K562 (cell line): ENCODE measurements at regions not wholly inside any gene's neighbourhood (a gene's known extent, or its start where the extent isn't known, plus 50 kb on each side); places are given as distances from the start of the nearest gene placed in this dataset.

Source experiments
- ATAC-seq: fragments of 200-7000 bp; cut with Tn5 transposase; 3 replicates; pipeline ENCODE4 v1.9.1; 2020; ENCODE audit warnings: moderate library complexity
- BruUV-seq: library from RNA; stranded (reverse); fragments of 400-500 nt; replicated peaks from 2 replicates; lab custom pipeline; 2021; lab: Mats Ljungman, UMichigan
- CTCF ChIA-PET: fragments of 300-600 bp; formaldehyde crosslinking; extraction: SDS; loops from one replicate; lab custom pipeline; 2021; ENCODE audit warnings: low intra/inter-chr PET ratio; lab: Yijun Ruan, JAX
- POLR2A ChIA-PET: fragments of 300-600, 350-650 bp; sonication (Branson Sonifier 250); formaldehyde crosslinking; extraction: SDS; loops from one replicate; lab custom pipeline; 2021; ENCODE audit warnings: antibody characterized with exemption, inconsistent platforms; lab: Yijun Ruan, JAX
- DNase-seq, 4 experiments: peaks; one replicate each; pipeline versions ENCODE4 v3.0.0 to v3.0.0-alpha.2; 2011 to 2018; ENCODE audit warnings: low spot score in 3 of 4, mixed read lengths in 3 of 4; ENCODE audit errors: extremely low read depth in 1 of 4
- FAIRE-seq: peaks from 2 replicates; lab custom pipeline; 2011; peaks lifted over from hg19 to GRCh38; lab: Jason Lieb, UNC
- H2AFZ ChIP-seq: 2 replicates; pipeline ENCODE4 v1.6.0; 2011; ENCODE audit warnings: low read depth, low read length, control low read depth, inconsistent platforms
- H3K27ac ChIP-seq: fragments of 200-600 bp; 3 replicates; pipeline ENCODE4 v1.8.0; 2011; ENCODE audit warnings: low read depth, mild to moderate bottlenecking, control low read depth, inconsistent platforms, low read length, moderate library complexity, mixed read lengths; ENCODE audit errors: extremely low read depth
- H3K27me3 ChIP-seq, 2 experiments: fragments of 300-600 bp in 1 of 2; 2 replicates in 1 of 2; 3 replicates in 1 of 2; pipeline versions ENCODE4 v1.6.0 to v1.8.0; 2011; ENCODE audit warnings: inconsistent platforms in 2 of 2, low read length in 2 of 2, mild to moderate bottlenecking in 1 of 2, mixed read lengths in 1 of 2, moderate library complexity in 1 of 2; ENCODE audit not compliant: control insufficient read depth in 2 of 2, insufficient read depth in 2 of 2
- H3K36me3 ChIP-seq: fragments of 300-600 bp; 3 replicates; pipeline ENCODE4 v1.8.0; 2011; ENCODE audit warnings: mild to moderate bottlenecking, low read length, inconsistent platforms; ENCODE audit not compliant: control insufficient read depth, insufficient read depth
- H3K4me1 ChIP-seq, 2 experiments: fragments of 200-600 bp in 1 of 2; replicated peaks in 1 of 2; 2 replicates in 1 of 2; 3 replicates in 1 of 2; pipeline versions ENCODE4 v1.5.1 to v1.8.0; 2011; ENCODE audit warnings: inconsistent platforms in 2 of 2, low read length in 2 of 2, mild to moderate bottlenecking in 1 of 2, mixed read lengths in 1 of 2, moderate library complexity in 1 of 2; ENCODE audit not compliant: control insufficient read depth in 2 of 2, insufficient read depth in 2 of 2
- H3K4me2 ChIP-seq: 2 replicates; pipeline ENCODE4 v1.6.1; 2011; ENCODE audit warnings: low read length, control low read depth, inconsistent platforms, mixed read lengths; ENCODE audit not compliant: insufficient read depth
- H3K4me3 ChIP-seq: fragments of 200-600 bp; sonication (generic), shearing (Covaris generic); 2 replicates; pipeline ENCODE4 v1.5.1; 2016; ENCODE audit warnings: control low read depth, inconsistent platforms
- H3K79me2 ChIP-seq: fragments of 200-600 bp; 3 replicates; pipeline ENCODE4 v1.8.0; 2011; ENCODE audit warnings: low read length, inconsistent platforms; ENCODE audit not compliant: control insufficient read depth, insufficient read depth
- H3K9ac ChIP-seq, 2 experiments: 2 replicates each; pipeline versions ENCODE4 v1.6.0 to v1.6.1; 2011; ENCODE audit warnings: low read depth in 2 of 2, low read length in 2 of 2, control low read depth in 1 of 2, inconsistent platforms in 1 of 2, mild to moderate bottlenecking in 1 of 2, mixed read lengths in 1 of 2; ENCODE audit not compliant: insufficient read depth in 1 of 2
- H3K9me1 ChIP-seq: one replicate; pipeline ENCODE4 v1.6.0; 2011; ENCODE audit warnings: inconsistent platforms, mild to moderate bottlenecking, low read length, moderate library complexity; ENCODE audit not compliant: control insufficient read depth, insufficient read depth
- H3K9me3 ChIP-seq: replicated peaks from 2 replicates; pipeline ENCODE4 v1.5.1; 2011; ENCODE audit warnings: low read depth, low read length, inconsistent platforms; ENCODE audit not compliant: control insufficient read depth, insufficient read depth
- H4K20me1 ChIP-seq: replicated peaks from 2 replicates; pipeline ENCODE4 v1.6.1; 2011; ENCODE audit warnings: low read length, inconsistent platforms, mixed read lengths; ENCODE audit not compliant: control insufficient read depth, insufficient read depth
- CBX8 ChIP-seq: fragments of 200-600 bp; sonication (generic); IDR thresholded peaks from 2 replicates; pipeline ENCODE4 v1.6.1; 2012; ENCODE audit warnings: borderline replicate concordance, mixed run types, low read depth, mild to moderate bottlenecking, moderate library complexity, mixed read lengths, low read length, control low read depth, inconsistent platforms; ENCODE audit not compliant: poor library complexity, severe bottlenecking; ENCODE audit errors: extremely low read depth
- CEBPG ChIP-seq, 3 experiments: fragments of 200-800 bp in 1 of 3; sonication (Bioruptor generic) in 1 of 3; sonication (generic) in 1 of 3; formaldehyde crosslinking in 1 of 3; IDR thresholded peaks in 2 of 3; conservative IDR thresholded peaks in 1 of 3; 2 replicates each; pipeline versions ENCODE4 v1.6.1 to v1.8.0; 2016 to 2022; ENCODE audit warnings: missing compliant biosample characterization in 2 of 3, missing genetic modification characterization in 2 of 3, mild to moderate bottlenecking in 1 of 3, missing genetic modification reagents in 1 of 3
- GATA2 ChIP-seq: sonication (generic); formaldehyde crosslinking; IDR thresholded peaks from 2 replicates; pipeline ENCODE4 v1.4.0; 2020; ENCODE audit warnings: mild to moderate bottlenecking, missing genetic modification reagents
- HLTF ChIP-seq: fragments of 450-650 bp; IDR thresholded peaks from 2 replicates; pipeline ENCODE4 v1.6.1; 2016
- HNRNPK ChIP-seq: fragments of 200-400 bp; formaldehyde crosslinking; IDR thresholded peaks from one replicate; pipeline ENCODE4 v1.6.1; 2018; ENCODE audit warnings: mild to moderate bottlenecking, low read depth, low read length; ENCODE audit not compliant: poor library complexity, severe bottlenecking
- MCM7 ChIP-seq, 2 experiments: fragments of 450-650 bp; IDR thresholded peaks; 2 replicates each; pipeline ENCODE4 v1.6.1; 2016 to 2018
- PHB ChIP-seq: fragments of 250-450 bp; sonication (Bioruptor Pico); IDR thresholded peaks from 2 replicates; pipeline ENCODE4 v1.5.0; 2021
- TAF15 ChIP-seq: fragments of 200-400 bp; formaldehyde crosslinking; IDR thresholded peaks from 2 replicates; pipeline ENCODE4 v1.6.1; 2017; ENCODE audit warnings: mild to moderate bottlenecking, low read depth, low read length, moderate library complexity
- ZZZ3 ChIP-seq: fragments of 450-650 bp; IDR thresholded peaks from 2 replicates; pipeline ENCODE4 v1.6.1; 2016; ENCODE audit warnings: antibody characterized with exemption, mild to moderate bottlenecking, moderate library complexity
- WGBS: fragments of 100-300 bp; shearing (Covaris generic); methylation state at CpG from one replicate; pipeline ENCODE4 v1.1.6; 2016; ENCODE audit warnings: low coverage, mixed read lengths; ENCODE audit not compliant: insufficient coverage; ENCODE audit errors: missing lambda C conversion rate; 5-methylcytosine and 5-hydroxymethylcytosine counted together
- in situ Hi-C: fragments of 300-500 bp; cut with MboI; formaldehyde crosslinking; loops from 4 replicates; pipeline ENCODE4 v1.15.0; 2018; ENCODE audit warnings: inconsistent platforms, mixed read lengths
- intact Hi-C: fragments of 100-400 bp; cut with micrococcal nuclease; formaldehyde crosslinking; loops from 2 replicates; pipeline ENCODE4 v1.14.2; 2022
- TF ChIP-seq, protein P1 (sequence below): fragments of 150-350 bp; IDR thresholded peaks from 2 replicates; pipeline ENCODE4 v1.6.1; 2014; ENCODE audit warnings: low read depth, mild to moderate bottlenecking, low read length, borderline replicate concordance
- TF ChIP-seq, protein P2 (sequence below): sonication (generic); formaldehyde crosslinking; IDR thresholded peaks from 2 replicates; pipeline ENCODE4 v1.8.1; 2022; ENCODE audit warnings: missing genetic modification reagents
- TF ChIP-seq, protein P3 (sequence below): fragments of 250-450 bp; sonication (Bioruptor Pico); IDR thresholded peaks from 2 replicates; pipeline ENCODE4 v1.9.0; 2021; ENCODE audit warnings: mild to moderate bottlenecking, inconsistent platforms
- TF ChIP-seq, protein P4 (sequence below): fragments of 450-650 bp; IDR thresholded peaks from 2 replicates; pipeline ENCODE4 v1.6.1; 2016; ENCODE audit warnings: mild to moderate bottlenecking

DNA sequence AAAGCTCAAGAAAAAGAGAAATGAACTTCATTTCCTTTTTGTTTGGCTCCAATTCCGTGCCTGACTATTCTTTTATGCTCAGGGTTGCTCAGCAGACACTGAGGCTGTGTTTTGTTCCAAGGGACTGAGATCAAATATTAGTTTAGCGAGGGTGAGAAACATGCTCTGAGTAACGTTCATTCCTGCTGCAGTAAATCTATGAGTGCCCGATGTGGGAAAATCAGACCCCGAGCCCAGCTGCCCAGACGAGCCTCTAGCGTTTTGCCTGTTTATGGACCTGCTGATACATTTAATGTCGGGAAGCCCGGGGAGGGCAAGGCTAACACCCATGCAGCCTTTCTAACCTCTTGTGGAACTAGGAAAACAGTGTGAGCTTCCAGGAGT, 119.2 kb downstream of the VAPA start:
- in situ Hi-C loops, result no loop called here
- no peak for FAIRE-seq
- H3K4me1 ChIP-seq, result peaks cover 0 to 11% of the 10 kb centered on the region in 2 experiments; a peak in 1 of 5 replicates
- TF ChIP-seq GATA2 (CRISPR knock-in tag), result no peak
- no peak for TF ChIP-seq TAF15
- TF ChIP-seq CBX8, result no peak
- TF ChIP-seq PHB (CRISPR knock-in tag), result no peak
- TF ChIP-seq HNRNPK, result no peak
- TF ChIP-seq MCM7 (IDR thresholded peaks at IDR 0.05), result no peak
- TF ChIP-seq, protein P1, sequence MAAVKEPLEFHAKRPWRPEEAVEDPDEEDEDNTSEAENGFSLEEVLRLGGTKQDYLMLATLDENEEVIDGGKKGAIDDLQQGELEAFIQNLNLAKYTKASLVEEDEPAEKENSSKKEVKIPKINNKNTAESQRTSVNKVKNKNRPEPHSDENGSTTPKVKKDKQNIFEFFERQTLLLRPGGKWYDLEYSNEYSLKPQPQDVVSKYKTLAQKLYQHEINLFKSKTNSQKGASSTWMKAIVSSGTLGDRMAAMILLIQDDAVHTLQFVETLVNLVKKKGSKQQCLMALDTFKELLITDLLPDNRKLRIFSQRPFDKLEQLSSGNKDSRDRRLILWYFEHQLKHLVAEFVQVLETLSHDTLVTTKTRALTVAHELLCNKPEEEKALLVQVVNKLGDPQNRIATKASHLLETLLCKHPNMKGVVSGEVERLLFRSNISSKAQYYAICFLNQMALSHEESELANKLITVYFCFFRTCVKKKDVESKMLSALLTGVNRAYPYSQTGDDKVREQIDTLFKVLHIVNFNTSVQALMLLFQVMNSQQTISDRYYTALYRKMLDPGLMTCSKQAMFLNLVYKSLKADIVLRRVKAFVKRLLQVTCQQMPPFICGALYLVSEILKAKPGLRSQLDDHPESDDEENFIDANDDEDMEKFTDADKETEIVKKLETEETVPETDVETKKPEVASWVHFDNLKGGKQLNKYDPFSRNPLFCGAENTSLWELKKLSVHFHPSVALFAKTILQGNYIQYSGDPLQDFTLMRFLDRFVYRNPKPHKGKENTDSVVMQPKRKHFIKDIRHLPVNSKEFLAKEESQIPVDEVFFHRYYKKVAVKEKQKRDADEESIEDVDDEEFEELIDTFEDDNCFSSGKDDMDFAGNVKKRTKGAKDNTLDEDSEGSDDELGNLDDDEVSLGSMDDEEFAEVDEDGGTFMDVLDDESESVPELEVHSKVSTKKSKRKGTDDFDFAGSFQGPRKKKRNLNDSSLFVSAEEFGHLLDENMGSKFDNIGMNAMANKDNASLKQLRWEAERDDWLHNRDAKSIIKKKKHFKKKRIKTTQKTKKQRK, result no peak
- TF ChIP-seq CEBPG (CRISPR knock-in tag; IDR thresholded peaks at IDR 0.05), result no peak
- no peak for TF ChIP-seq CEBPG (tag; conservative IDR thresholded peaks at IDR 0.05 in 1 of 2, IDR thresholded peaks at IDR 0.05 in 1 of 2)
- TF ChIP-seq, protein P2, sequence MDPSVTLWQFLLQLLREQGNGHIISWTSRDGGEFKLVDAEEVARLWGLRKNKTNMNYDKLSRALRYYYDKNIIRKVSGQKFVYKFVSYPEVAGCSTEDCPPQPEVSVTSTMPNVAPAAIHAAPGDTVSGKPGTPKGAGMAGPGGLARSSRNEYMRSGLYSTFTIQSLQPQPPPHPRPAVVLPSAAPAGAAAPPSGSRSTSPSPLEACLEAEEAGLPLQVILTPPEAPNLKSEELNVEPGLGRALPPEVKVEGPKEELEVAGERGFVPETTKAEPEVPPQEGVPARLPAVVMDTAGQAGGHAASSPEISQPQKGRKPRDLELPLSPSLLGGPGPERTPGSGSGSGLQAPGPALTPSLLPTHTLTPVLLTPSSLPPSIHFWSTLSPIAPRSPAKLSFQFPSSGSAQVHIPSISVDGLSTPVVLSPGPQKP, result no peak
- no peak for TF ChIP-seq ZZZ3
- no peak for TF ChIP-seq HLTF
- TF ChIP-seq, protein P3, sequence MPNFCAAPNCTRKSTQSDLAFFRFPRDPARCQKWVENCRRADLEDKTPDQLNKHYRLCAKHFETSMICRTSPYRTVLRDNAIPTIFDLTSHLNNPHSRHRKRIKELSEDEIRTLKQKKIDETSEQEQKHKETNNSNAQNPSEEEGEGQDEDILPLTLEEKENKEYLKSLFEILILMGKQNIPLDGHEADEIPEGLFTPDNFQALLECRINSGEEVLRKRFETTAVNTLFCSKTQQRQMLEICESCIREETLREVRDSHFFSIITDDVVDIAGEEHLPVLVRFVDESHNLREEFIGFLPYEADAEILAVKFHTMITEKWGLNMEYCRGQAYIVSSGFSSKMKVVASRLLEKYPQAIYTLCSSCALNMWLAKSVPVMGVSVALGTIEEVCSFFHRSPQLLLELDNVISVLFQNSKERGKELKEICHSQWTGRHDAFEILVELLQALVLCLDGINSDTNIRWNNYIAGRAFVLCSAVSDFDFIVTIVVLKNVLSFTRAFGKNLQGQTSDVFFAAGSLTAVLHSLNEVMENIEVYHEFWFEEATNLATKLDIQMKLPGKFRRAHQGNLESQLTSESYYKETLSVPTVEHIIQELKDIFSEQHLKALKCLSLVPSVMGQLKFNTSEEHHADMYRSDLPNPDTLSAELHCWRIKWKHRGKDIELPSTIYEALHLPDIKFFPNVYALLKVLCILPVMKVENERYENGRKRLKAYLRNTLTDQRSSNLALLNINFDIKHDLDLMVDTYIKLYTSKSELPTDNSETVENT (CRISPR knock-in tag), result no peak
- TF ChIP-seq, protein P4, sequence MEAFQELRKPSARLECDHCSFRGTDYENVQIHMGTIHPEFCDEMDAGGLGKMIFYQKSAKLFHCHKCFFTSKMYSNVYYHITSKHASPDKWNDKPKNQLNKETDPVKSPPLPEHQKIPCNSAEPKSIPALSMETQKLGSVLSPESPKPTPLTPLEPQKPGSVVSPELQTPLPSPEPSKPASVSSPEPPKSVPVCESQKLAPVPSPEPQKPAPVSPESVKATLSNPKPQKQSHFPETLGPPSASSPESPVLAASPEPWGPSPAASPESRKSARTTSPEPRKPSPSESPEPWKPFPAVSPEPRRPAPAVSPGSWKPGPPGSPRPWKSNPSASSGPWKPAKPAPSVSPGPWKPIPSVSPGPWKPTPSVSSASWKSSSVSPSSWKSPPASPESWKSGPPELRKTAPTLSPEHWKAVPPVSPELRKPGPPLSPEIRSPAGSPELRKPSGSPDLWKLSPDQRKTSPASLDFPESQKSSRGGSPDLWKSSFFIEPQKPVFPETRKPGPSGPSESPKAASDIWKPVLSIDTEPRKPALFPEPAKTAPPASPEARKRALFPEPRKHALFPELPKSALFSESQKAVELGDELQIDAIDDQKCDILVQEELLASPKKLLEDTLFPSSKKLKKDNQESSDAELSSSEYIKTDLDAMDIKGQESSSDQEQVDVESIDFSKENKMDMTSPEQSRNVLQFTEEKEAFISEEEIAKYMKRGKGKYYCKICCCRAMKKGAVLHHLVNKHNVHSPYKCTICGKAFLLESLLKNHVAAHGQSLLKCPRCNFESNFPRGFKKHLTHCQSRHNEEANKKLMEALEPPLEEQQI, result no peak

More for the DNA sequence above, 119.2 kb downstream of the VAPA start:
- H3K79me2 ChIP-seq, result no peaks in the 10 kb centered on the region
- 2% methylated on average over 9 of the region's 9 CpGs for WGBS
- intact Hi-C loops, result no loop called here
- no peak overlapping the region for H3K9ac ChIP-seq
- peaks cover 68 to 69% of the 10 kb centered on the region in 2 experiments for H3K27me3 ChIP-seq
- H3K4me2 ChIP-seq, result no peak overlapping the region
- ChIA-PET POLR2A (interaction anchor here (0.7 kb wide), 1 partner anchor 10 kb away, joined by 3 read pairs; no protein-coding TSS in a partner anchor), CTCF (no interaction called here)
- ATAC-seq (peak; percentile 10; the same call in 1 of the 3 replicates), DNase-seq (no peak)
- H2AFZ ChIP-seq, result no peak overlapping the region
- no peaks in the 10 kb centered on the region for H3K9me3 ChIP-seq
- BruUV-seq, result no TSS peak
- H3K4me3 ChIP-seq, result no peak overlapping the region
- no peaks in the 10 kb centered on the region for H3K9me1 ChIP-seq
- no peak overlapping the region for H3K27ac ChIP-seq
- no peaks in the 10 kb centered on the region for H3K36me3 ChIP-seq
- H4K20me1 ChIP-seq, result no peaks in the 10 kb centered on the region
